Bronchial epithelial cell (primary cell): ENCODE measurements at regions not wholly inside any gene's neighbourhood (a gene's known extent, or its start where the extent isn't known, plus 50 kb on each side); places are given as distances from the start of the nearest gene placed in this dataset.

Source experiments
- DNase-seq: peaks from one replicate; pipeline ENCODE4 v3.0.0-alpha.2; 2010; ENCODE audit warnings: low read depth
- FAIRE-seq: peaks from 2 replicates; lab custom pipeline; 2011; peaks lifted over from hg19 to GRCh38; lab: Jason Lieb, UNC
- H3K27me3 ChIP-seq: 2 replicates; pipeline ENCODE4 v1.5.1; 2011; ENCODE audit warnings: low read length; ENCODE audit not compliant: control insufficient read depth, insufficient read depth
- H3K36me3 ChIP-seq: 2 replicates; pipeline ENCODE4 v1.5.1; 2011; ENCODE audit warnings: low read length; ENCODE audit not compliant: control insufficient read depth, insufficient read depth
- H3K4me3 ChIP-seq: 2 replicates; pipeline ENCODE4 v1.5.1; 2011; ENCODE audit warnings: mild to moderate bottlenecking, low read depth, low read length, control low read depth
- TF ChIP-seq, protein P1 (sequence below): IDR thresholded peaks from 2 replicates; pipeline ENCODE4 v1.5.1; 2011; ENCODE audit warnings: mild to moderate bottlenecking, moderate library complexity, low read length, control low read depth, inconsistent platforms; ENCODE audit not compliant: insufficient read depth, severe bottlenecking

DNA sequence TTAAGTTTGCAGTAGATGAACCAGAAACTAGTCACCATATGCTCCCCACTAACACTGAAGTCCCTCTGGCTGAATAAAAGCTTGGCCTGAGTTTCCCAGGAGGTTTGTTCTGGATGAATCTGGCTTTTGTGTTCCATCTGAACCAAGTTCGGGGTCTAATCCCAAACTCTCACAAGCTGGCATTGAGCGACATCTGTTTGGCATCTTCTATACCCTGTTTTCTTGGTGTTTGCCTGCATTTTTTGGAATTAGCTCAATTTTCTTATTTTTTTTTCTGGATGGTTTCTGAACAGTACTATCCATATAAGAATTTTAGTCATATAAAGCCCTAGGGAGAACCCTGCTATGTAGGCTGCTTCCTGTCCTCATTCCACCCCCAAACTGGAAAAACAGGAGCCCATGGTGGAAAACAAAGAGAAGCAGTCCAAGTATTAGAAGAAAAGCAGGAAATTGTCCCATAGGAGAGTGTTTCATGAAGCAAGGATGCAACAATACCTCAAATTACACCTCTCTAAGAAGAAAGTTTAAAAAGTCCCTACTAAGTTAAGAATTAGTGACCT is 737.1 kb downstream of the DHX35 start:
- FAIRE-seq (no peak), DNase-seq (no peak)
- peaks cover 2% of the 10 kb centered on the region for H3K27me3 ChIP-seq
- no peaks in the 10 kb centered on the region for H3K36me3 ChIP-seq
- no peak overlapping the region for H3K4me3 ChIP-seq
- TF ChIP-seq, protein P1, sequence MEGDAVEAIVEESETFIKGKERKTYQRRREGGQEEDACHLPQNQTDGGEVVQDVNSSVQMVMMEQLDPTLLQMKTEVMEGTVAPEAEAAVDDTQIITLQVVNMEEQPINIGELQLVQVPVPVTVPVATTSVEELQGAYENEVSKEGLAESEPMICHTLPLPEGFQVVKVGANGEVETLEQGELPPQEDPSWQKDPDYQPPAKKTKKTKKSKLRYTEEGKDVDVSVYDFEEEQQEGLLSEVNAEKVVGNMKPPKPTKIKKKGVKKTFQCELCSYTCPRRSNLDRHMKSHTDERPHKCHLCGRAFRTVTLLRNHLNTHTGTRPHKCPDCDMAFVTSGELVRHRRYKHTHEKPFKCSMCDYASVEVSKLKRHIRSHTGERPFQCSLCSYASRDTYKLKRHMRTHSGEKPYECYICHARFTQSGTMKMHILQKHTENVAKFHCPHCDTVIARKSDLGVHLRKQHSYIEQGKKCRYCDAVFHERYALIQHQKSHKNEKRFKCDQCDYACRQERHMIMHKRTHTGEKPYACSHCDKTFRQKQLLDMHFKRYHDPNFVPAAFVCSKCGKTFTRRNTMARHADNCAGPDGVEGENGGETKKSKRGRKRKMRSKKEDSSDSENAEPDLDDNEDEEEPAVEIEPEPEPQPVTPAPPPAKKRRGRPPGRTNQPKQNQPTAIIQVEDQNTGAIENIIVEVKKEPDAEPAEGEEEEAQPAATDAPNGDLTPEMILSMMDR: no peak

DNA sequence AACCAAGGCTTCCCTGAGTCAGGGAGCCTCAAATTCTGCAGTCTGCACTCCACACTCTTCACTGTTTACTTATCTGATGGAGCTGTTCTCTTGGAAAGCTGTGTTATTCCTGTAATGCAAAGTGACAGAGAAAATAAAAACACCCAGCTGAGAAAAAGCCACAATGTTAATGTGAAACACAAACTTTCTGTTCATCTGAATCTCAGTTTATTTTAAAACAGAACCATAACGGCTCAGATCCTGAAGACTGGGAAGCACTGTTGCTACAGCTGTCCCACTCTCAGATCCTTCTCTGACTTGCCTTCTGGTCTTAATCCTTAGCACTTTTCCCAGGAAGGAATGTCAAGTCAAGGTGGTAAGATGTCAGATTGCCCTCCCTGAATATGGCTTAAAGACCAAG is 736.6 kb downstream of the DHX35 start:
- Histone ChIP-seq H3K4me3 (no peak overlapping the region), H3K36me3 (no peaks in the 10 kb centered on the region), H3K27me3 (no peaks in the 10 kb centered on the region)
- FAIRE-seq: no peak
- DNase-seq: no peak
- TF ChIP-seq, protein P1: no peak

DNA sequence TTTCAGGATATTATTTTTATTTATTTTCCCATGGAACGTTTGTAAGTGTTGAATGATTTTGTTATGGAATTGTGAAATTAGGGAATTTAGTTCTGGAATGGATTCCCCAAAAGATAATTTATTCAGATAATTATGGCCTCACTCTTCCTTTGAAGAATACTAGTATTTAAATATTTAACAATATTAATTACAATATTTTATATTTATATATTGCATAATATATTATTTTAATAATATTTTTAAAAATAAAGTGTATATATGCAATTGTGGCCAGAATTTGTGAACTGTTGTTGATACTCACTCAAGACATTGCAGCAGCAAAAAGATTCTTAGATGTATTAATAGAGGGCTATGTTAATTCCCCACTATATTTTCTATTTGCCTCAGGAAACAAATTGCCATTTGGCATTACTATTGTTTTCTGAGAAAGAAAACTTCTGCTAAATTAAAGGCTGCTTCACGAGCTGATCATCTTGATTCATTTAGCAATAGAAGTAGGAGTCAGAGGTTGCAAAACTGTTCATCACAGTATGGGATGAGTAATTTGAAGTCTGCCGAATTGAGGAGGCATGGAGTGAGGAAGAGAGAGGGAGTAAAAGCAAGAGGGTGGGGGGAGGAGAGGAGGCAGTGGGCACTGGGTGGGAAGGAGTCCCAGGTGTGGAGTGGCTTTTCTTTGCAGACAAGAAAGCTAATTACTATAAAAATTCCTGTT is 729.2 kb downstream of the DHX35 start:
- peak; percentile 33 for DNase-seq
- no peaks in the 10 kb centered on the region for H3K36me3 ChIP-seq
- H3K27me3 ChIP-seq: no peaks in the 10 kb centered on the region
- TF ChIP-seq, protein P1: no peak
- FAIRE-seq: no peak
- no peak overlapping the region for H3K4me3 ChIP-seq

DNA sequence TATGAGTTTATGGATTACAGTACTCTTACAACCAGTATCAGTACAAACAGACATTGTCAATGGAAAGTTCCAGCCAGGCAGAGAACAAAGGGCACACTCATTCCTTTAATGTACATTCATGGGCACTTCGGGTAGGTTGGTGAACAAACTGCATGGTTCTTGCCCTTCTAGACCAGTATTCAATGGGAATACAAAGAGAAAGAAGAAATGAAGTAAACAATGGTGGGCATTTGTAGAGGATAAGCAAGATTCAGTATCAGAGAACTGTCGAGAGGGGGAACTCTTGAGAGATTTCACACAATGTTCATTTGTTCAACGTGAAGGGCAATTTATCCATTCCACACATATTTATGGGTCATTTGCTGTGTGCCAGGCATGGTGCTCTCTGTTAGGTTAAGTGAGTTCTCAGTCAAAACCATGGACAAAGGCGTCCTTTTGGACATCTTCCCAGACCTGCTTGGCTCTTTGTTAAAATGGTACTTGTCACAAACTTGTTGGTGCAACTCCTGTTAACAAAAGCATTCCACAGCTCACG is 714.8 kb downstream of the DHX35 start:
- DNase-seq (peak; percentile 42), FAIRE-seq (peak; percentile 95)
- H3K4me3 ChIP-seq: no peak overlapping the region

DNA sequence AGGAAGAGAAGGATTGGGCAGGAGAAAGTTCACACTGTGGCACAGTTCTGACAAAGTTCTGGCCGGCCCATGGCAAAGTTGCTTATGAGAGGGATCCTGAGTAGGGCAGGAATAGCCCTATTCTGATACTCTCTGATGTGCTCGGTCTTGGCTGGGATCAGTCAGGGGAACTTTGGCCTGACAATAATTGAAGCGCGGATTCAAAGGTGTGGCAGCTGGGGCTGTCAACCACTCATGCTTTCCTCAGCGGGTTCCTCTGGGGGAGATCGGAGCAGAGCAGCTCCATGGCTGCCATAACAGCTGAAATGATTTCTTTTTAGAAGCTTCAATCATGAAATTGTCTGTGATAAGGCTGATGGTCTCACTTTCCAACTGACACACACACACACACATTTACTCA is 714.1 kb downstream of the DHX35 start:
- no peaks in the 10 kb centered on the region for H3K36me3 ChIP-seq
- no peak for FAIRE-seq
- no peak for DNase-seq
- no peak overlapping the region for H3K4me3 ChIP-seq
- TF ChIP-seq, protein P1: no peak
- H3K27me3 ChIP-seq: peaks cover 2% of the 10 kb centered on the region

More for the DNA sequence above, 714.8 kb downstream of the DHX35 start:
- Histone ChIP-seq H3K36me3 (no peaks in the 10 kb centered on the region), H3K27me3 (peaks cover 2% of the 10 kb centered on the region)
- TF ChIP-seq, protein P1: peak; percentile 51
